SK-N-SH treated with all-trans-retinoic acid at 6 μM for 48 hours (cell line): ENCODE measurements at regions not wholly inside any gene's neighbourhood (a gene's known extent, or its start where the extent isn't known, plus 50 kb on each side); places are given as distances from the start of the nearest gene placed in this dataset.

ENCODE experiments used
- PATZ1 ChIP-seq: fragments of 250-450 bp; sonication (Bioruptor Pico); IDR thresholded peaks from 2 replicates; pipeline ENCODE4 v1.8.0; 2020; ENCODE audit warnings: mild to moderate bottlenecking, moderate library complexity, borderline replicate concordance
- SNAI2 ChIP-seq: fragments of 250-450 bp; sonication (Bioruptor Pico); IDR thresholded peaks from 2 replicates; pipeline ENCODE4 v1.5.0; 2020; ENCODE audit warnings: mild to moderate bottlenecking, moderate library complexity
- TF ChIP-seq, protein P1 (sequence below): fragments of 250-450 bp; sonication (Bioruptor Pico); IDR thresholded peaks from 2 replicates; pipeline ENCODE4 v1.8.0; 2021; ENCODE audit warnings: low read depth, mild to moderate bottlenecking, moderate library complexity, borderline replicate concordance

DNA sequence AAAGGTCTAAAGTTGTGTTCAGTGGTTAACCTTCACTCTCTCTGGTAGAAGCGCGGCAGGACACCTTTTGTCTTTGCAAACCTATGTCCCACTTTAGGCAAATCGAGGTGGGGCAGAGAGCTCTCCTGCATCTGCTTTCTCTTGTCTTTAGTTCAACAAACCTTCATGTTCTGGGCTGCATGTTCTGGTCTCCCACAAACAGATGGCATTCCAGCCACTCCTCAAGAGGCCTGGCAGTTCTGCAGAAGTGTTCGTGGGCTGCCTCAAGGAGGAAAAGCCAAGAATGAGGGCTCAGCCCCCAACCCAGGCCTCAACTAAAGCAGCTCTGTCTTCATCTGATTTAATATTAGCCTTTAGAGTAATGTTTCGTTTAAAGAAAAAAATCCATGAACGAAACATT is 82.2 kb downstream of the SOD2 start:
- TF ChIP-seq PATZ1, result no peak
- TF ChIP-seq SNAI2, result no peak
- TF ChIP-seq, protein P1, sequence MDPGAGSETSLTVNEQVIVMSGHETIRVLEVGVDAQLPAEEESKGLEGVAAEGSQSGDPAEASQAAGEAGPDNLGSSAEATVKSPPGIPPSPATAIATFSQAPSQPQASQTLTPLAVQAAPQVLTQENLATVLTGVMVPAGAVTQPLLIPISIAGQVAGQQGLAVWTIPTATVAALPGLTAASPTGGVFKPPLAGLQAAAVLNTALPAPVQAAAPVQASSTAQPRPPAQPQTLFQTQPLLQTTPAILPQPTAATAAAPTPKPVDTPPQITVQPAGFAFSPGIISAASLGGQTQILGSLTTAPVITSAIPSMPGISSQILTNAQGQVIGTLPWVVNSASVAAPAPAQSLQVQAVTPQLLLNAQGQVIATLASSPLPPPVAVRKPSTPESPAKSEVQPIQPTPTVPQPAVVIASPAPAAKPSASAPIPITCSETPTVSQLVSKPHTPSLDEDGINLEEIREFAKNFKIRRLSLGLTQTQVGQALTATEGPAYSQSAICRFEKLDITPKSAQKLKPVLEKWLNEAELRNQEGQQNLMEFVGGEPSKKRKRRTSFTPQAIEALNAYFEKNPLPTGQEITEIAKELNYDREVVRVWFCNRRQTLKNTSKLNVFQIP (CRISPR knock-in tag), result no peak
